ENCODE measurements at regions not wholly inside any gene's neighbourhood (a gene's known extent, or its start where the extent isn't known, plus 50 kb on each side); places are given as distances from the start of the nearest gene placed in this dataset.

GRCh38 chr21:29465546-29465945, 166.8 kb downstream of the BACH1 start:
- TF ChIP-seq CTCF (IDR thresholded peaks at IDR 0.05), result no peak
- TF ChIP-seq POLR2A (IDR thresholded peaks at IDR 0.05), result no peak

Measured in thyroid gland (tissue), 4 donors.